ENCODE measurements at regions not wholly inside any gene's neighbourhood (a gene's known extent, or its start where the extent isn't known, plus 50 kb on each side); places are given as distances from the start of the nearest gene placed in this dataset.

DNA sequence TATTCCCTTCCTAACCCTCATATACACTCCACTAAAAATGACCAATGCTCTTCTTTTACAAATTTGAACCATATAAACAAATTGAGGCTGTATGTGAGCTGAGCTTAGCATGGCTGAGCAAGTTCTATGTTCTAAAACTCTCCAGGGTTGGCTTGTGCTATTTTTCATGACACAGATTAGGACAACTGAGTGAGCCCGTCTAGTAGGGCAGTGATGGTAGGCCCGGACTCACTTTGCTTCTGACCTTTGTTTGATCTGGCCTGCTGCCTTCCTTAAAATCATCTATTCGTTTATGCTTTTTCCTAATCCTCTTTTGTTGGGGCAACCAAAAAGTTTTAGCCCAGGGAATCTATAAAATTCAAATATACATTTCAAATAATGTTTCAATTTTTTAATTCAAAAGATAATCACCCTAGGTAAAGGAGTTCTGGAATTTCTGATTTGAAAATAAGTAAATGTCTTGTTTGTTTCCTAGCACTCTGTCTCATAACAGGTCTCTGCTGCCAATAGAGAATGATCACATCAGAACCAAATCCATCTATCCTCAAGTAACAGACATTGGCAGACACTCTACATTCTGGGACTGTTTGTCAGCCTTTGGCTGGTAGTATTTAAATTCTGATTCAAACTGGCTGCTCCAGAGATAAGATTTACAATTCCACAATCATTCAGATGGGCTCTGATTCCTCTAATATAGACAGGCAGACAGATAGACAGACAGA, 217.0 kb upstream of the TARS1 start:
- no peak for TF ChIP-seq CTCF (IDR thresholded peaks at IDR 0.05; ENCODE audit: borderline replicate concordance, control extremely low read depth, extremely low read depth, insufficient read depth, missing control alignments)
- DNase-seq (ENCODE audit: low spot score): no peak
- in situ Hi-C loops (cut with MboI; ENCODE audit: low sequenced_read_pairs, unreplicated experiment): no loop called here

DNA sequence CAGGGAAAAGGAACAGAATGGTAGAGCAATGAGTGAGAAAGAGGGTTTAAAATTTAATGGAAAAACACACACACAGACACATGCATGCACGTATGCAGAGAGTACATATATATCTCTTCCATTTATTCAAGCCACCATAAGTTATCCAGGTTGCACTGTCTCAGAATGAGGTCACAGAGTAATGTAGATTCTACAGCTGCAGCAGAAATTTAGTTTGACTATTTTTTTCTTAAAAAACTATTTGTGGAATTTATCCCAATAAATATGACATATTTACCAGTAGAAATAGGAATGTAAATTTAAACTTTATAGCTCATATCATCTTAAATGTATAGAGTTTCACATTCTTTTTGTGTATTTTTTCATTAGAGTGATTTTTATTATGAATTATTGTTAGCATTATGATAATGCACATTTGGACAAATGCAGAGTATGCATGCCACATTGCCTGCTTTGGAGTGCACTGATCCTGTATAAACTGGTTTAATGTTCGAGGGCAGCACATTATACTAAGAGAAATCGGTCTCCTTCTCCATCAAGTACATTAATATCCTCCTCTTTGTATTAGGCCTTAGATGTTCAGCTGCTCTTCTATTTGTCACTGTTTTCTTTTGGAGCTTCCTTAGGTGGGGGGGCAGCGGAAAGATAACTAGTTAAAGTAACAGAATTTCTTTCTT, 216.3 kb upstream of the TARS1 start:
- DNase-seq (ENCODE audit: low spot score): no peak
- TF ChIP-seq CTCF (IDR thresholded peaks at IDR 0.05; ENCODE audit: borderline replicate concordance, control extremely low read depth, extremely low read depth, insufficient read depth, missing control alignments): no peak
- in situ Hi-C loops (cut with MboI; ENCODE audit: low sequenced_read_pairs, unreplicated experiment): no loop called here

GRCh38 chr5:33227247-33227646, 213.5 kb upstream of the TARS1 start:
- in situ Hi-C loops (cut with MboI; ENCODE audit: low sequenced_read_pairs, unreplicated experiment): no loop called here
- no peak for DNase-seq (ENCODE audit: low spot score)
- no peak for TF ChIP-seq CTCF (IDR thresholded peaks at IDR 0.05; ENCODE audit: borderline replicate concordance, control extremely low read depth, extremely low read depth, insufficient read depth, missing control alignments)

DNA sequence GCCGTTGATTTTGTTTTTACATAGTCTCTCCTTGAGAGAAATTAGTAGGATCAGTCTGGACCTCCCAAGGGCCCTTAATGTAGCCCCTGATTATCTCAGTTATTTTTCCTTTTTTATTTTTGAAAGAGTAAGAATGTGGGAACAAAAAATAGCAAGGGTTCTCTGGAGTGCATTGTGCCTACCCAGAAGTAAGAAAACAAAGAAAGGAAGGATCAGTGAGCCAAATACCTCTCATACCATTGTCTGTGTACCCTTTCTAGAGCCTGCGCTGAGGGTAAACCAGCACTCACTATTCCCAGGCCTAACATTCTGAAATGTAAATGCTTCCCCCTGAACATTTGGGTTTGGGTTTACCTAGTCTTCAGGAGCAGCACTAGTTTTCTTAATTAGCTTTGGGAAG, 213.0 kb upstream of the TARS1 start:
- no peak for DNase-seq (ENCODE audit: low spot score)

GRCh38 chr5:33228149-33228548, 212.6 kb upstream of the TARS1 start:
- in situ Hi-C loops (cut with MboI; ENCODE audit: low sequenced_read_pairs, unreplicated experiment): no loop called here

More for the DNA sequence above, 213.0 kb upstream of the TARS1 start:
- TF ChIP-seq CTCF (IDR thresholded peaks at IDR 0.05; ENCODE audit: borderline replicate concordance, control extremely low read depth, extremely low read depth, insufficient read depth, missing control alignments): no peak
- in situ Hi-C loops (cut with MboI; ENCODE audit: low sequenced_read_pairs, unreplicated experiment): no loop called here

GRCh38 chr5:33229216-33229615, 211.5 kb upstream of the TARS1 start:
- DNase-seq (ENCODE audit: low spot score): no peak

More at GRCh38 chr5:33228149-33228548, 212.6 kb upstream of the TARS1 start:
- no peak for TF ChIP-seq CTCF (IDR thresholded peaks at IDR 0.05; ENCODE audit: borderline replicate concordance, control extremely low read depth, extremely low read depth, insufficient read depth, missing control alignments)
- DNase-seq (ENCODE audit: low spot score): no peak

More at GRCh38 chr5:33229216-33229615, 211.5 kb upstream of the TARS1 start:
- in situ Hi-C loops (cut with MboI; ENCODE audit: low sequenced_read_pairs, unreplicated experiment): no loop called here
- no peak for TF ChIP-seq CTCF (IDR thresholded peaks at IDR 0.05; ENCODE audit: borderline replicate concordance, control extremely low read depth, extremely low read depth, insufficient read depth, missing control alignments)
